ENCODE measurements at regions not wholly inside any gene's neighbourhood (a gene's known extent, or its start where the extent isn't known, plus 50 kb on each side); places are given as distances from the start of the nearest gene placed in this dataset.

GRCh38 chr4:16322183-16322582 is 95.9 kb upstream of the TAPT1 start:
- CTCF ChIA-PET, result no interaction called here
- no peak for DNase-seq (ENCODE audit: extremely low spot score)
- no peak for TF ChIP-seq FOXA1 (IDR thresholded peaks at IDR 0.05)
- TF ChIP-seq FOXM1 (IDR thresholded peaks at IDR 0.05; ENCODE audit: borderline replicate concordance), result no peak
- TF ChIP-seq CTBP1 (IDR thresholded peaks at IDR 0.05; ENCODE audit: borderline replicate concordance), result no peak
- no peak for TF ChIP-seq L3MBTL2 (conservative IDR thresholded peaks at IDR 0.05)
- TF ChIP-seq ELF4 (IDR thresholded peaks at IDR 0.05), result no peak
- no peak for TF ChIP-seq SUZ12 (IDR thresholded peaks at IDR 0.05)
- no peak for TF ChIP-seq TARDBP (IDR thresholded peaks at IDR 0.05)
- POLR2A ChIA-PET, result no interaction called here

GRCh38 chr4:16315456-16315855 is 89.2 kb upstream of the TAPT1 start:
- DNase-seq (ENCODE audit: extremely low spot score), result no peak
- ChIA-PET CTCF (no interaction called here), POLR2A (no interaction called here)
- no peak for TF ChIP-seq BHLHE40 (IDR thresholded peaks at IDR 0.05; ENCODE audit: borderline replicate concordance)
- no peak for TF ChIP-seq TARDBP (IDR thresholded peaks at IDR 0.05)
- no peak for TF ChIP-seq SUZ12 (IDR thresholded peaks at IDR 0.05)
- no peak for TF ChIP-seq ELF4 (IDR thresholded peaks at IDR 0.05)
- no peak for TF ChIP-seq HDGF (IDR thresholded peaks at IDR 0.05; ENCODE audit: borderline replicate concordance)
- no peak for TF ChIP-seq FOXM1 (IDR thresholded peaks at IDR 0.05; ENCODE audit: borderline replicate concordance)
- no peak for TF ChIP-seq CTBP1 (IDR thresholded peaks at IDR 0.05; ENCODE audit: borderline replicate concordance)
- TF ChIP-seq FOXK2 (IDR thresholded peaks at IDR 0.05), result no peak
- no peak for TF ChIP-seq L3MBTL2 (conservative IDR thresholded peaks at IDR 0.05)
- TF ChIP-seq ARNT (IDR thresholded peaks at IDR 0.05), result no peak

GRCh38 chr4:16310606-16311005 is 84.3 kb upstream of the TAPT1 start:
- no peak for TF ChIP-seq LEF1 (IDR thresholded peaks at IDR 0.05; ENCODE audit: borderline replicate concordance)
- TF ChIP-seq FOXM1 (IDR thresholded peaks at IDR 0.05; ENCODE audit: borderline replicate concordance), result no peak
- TF ChIP-seq ARNT (IDR thresholded peaks at IDR 0.05), result no peak
- no peak for DNase-seq (ENCODE audit: extremely low spot score)
- CTCF ChIA-PET, result no interaction called here
- POLR2A ChIA-PET, result no interaction called here

- TF ChIP-seq ZNF384 (IDR thresholded peaks at IDR 0.05) (no peak), FOXA1 (IDR thresholded peaks at IDR 0.05) (no peak), L3MBTL2 (conservative IDR thresholded peaks at IDR 0.05) (no peak), BHLHE40 (IDR thresholded peaks at IDR 0.05; ENCODE audit: borderline replicate concordance) (no peak), SUZ12 (IDR thresholded peaks at IDR 0.05) (no peak), FOXM1 (IDR thresholded peaks at IDR 0.05; ENCODE audit: borderline replicate concordance) (no peak), NFRKB (IDR thresholded peaks at IDR 0.05) (no peak), PKNOX1 (IDR thresholded peaks at IDR 0.05) (no peak), SP1 (IDR thresholded peaks at IDR 0.05) (no peak), HDGF (IDR thresholded peaks at IDR 0.05; ENCODE audit: borderline replicate concordance) (no peak), TARDBP (IDR thresholded peaks at IDR 0.05) (no peak)
Measured at GRCh38 chr4:16302648-16303047, 76.4 kb upstream of the TAPT1 start.

GRCh38 chr4:16297003-16297402 is 70.7 kb upstream of the TAPT1 start:
- CTCF ChIA-PET, result no interaction called here
- POLR2A ChIA-PET, result no interaction called here
- no peak for TF ChIP-seq SUZ12 (IDR thresholded peaks at IDR 0.05)
- TF ChIP-seq FOXA1 (IDR thresholded peaks at IDR 0.05), result no peak
- no peak for TF ChIP-seq PKNOX1 (IDR thresholded peaks at IDR 0.05)
- no peak for TF ChIP-seq FOXM1 (IDR thresholded peaks at IDR 0.05; ENCODE audit: borderline replicate concordance)
- no peak for TF ChIP-seq ELF4 (IDR thresholded peaks at IDR 0.05)
- no peak for TF ChIP-seq TARDBP (IDR thresholded peaks at IDR 0.05)
- no peak for TF ChIP-seq ZNF384 (IDR thresholded peaks at IDR 0.05)
- no peak for DNase-seq (ENCODE audit: extremely low spot score)

More at GRCh38 chr4:16302648-16303047, 76.4 kb upstream of the TAPT1 start:
- POLR2A ChIA-PET, result no interaction called here
- CTCF ChIA-PET, result no interaction called here
- no peak for DNase-seq (ENCODE audit: extremely low spot score)

- ChIA-PET POLR2A (no interaction called here), CTCF (no interaction called here)
- DNase-seq (ENCODE audit: extremely low spot score), result no peak
- TF ChIP-seq ZNF384 (IDR thresholded peaks at IDR 0.05) (no peak), TARDBP (IDR thresholded peaks at IDR 0.05) (no peak), SP1 (IDR thresholded peaks at IDR 0.05) (no peak), CTBP1 (IDR thresholded peaks at IDR 0.05; ENCODE audit: borderline replicate concordance) (no peak), L3MBTL2 (conservative IDR thresholded peaks at IDR 0.05) (no peak), PKNOX1 (IDR thresholded peaks at IDR 0.05) (no peak), LEF1 (IDR thresholded peaks at IDR 0.05; ENCODE audit: borderline replicate concordance) (no peak), FOXA1 (IDR thresholded peaks at IDR 0.05) (no peak), ARNT (IDR thresholded peaks at IDR 0.05) (no peak), BHLHE40 (IDR thresholded peaks at IDR 0.05; ENCODE audit: borderline replicate concordance) (no peak)
Measured at GRCh38 chr4:16294455-16294854, 68.2 kb upstream of the TAPT1 start.

- ChIA-PET POLR2A (no interaction called here), CTCF (interaction anchor here (0.6 kb wide), 1 partner anchor 1031 kb away, joined by 3 read pairs; no protein-coding TSS in a partner anchor)
- no peak for DNase-seq (ENCODE audit: extremely low spot score)
- TF ChIP-seq BHLHE40 (IDR thresholded peaks at IDR 0.05; ENCODE audit: borderline replicate concordance) (no peak), CTBP1 (IDR thresholded peaks at IDR 0.05; ENCODE audit: borderline replicate concordance) (no peak), ELF4 (IDR thresholded peaks at IDR 0.05) (no peak), FOXK2 (IDR thresholded peaks at IDR 0.05) (no peak), ARNT (IDR thresholded peaks at IDR 0.05) (no peak)
Measured at GRCh38 chr4:16293210-16293838, 67.1 kb upstream of the TAPT1 start.
